ENCODE measurements at regions not wholly inside any gene's neighbourhood (a gene's known extent, or its start where the extent isn't known, plus 50 kb on each side); places are given as distances from the start of the nearest gene placed in this dataset.

GRCh38 chr5:52725065-52725746, 62.5 kb upstream of the ITGA1 start:
- peak in 2 of 3 donors; percentile 12 to 22 for DNase-seq

- DNase-seq = peak in 2 of 3 donors; percentile 8 to 59
Observed at GRCh38 chr5:52725808-52726207, 61.9 kb upstream of the ITGA1 start.

GRCh38 chr5:52727020-52727419, 60.7 kb upstream of the ITGA1 start:
- no peak for DNase-seq

- peak in 2 of 3 donors; percentile 8 to 30 for DNase-seq
Observed at GRCh38 chr5:52727576-52727975, 60.1 kb upstream of the ITGA1 start.

GRCh38 chr5:52728224-52728623, 59.5 kb upstream of the ITGA1 start:
- DNase-seq = no peak

- no peak for DNase-seq
Observed at GRCh38 chr5:52728686-52729085, 59.0 kb upstream of the ITGA1 start.

GRCh38 chr5:52731274-52732027, 56.3 kb upstream of the ITGA1 start:
- DNase-seq = no peak

DNA sequence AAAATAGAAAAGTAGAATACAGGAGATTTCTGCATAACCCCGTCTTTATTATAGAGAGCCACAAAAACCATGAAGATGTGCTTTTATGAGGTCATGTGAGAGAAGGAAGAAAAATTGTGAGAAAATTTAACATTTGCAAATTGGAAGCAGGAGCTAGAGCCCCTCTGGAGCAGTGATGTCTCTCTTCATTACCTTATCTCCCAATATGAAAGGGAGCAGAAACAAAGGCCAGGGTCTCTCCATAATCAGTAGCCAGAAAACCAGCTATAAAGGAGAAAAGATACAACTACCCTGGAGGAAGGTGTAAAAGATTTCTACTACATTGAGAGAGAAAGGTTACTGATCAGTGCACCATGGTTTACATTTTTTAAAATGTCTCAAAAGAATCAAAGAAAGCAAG, 53.2 kb upstream of the ITGA1 start:
- no peak for DNase-seq

GRCh38 chr5:52735139-52735538, 52.6 kb upstream of the ITGA1 start:
- no peak for DNase-seq
